NCI-H774 (cell line): ENCODE measurements at regions not wholly inside any gene's neighbourhood (a gene's known extent, or its start where the extent isn't known, plus 50 kb on each side); places are given as distances from the start of the nearest gene placed in this dataset.

ENCODE experiments used
- DNase-seq: peaks from one replicate; lab custom pipeline; 2025; lab: John Stamatoyannopoulos, UW

GRCh38 chr20:8935878-8936277 is 133.0 kb upstream of the PLCB4 start:
- no peak for DNase-seq

- no peak for DNase-seq
Observed at GRCh38 chr20:8938532-8938931, 130.4 kb upstream of the PLCB4 start.

DNA sequence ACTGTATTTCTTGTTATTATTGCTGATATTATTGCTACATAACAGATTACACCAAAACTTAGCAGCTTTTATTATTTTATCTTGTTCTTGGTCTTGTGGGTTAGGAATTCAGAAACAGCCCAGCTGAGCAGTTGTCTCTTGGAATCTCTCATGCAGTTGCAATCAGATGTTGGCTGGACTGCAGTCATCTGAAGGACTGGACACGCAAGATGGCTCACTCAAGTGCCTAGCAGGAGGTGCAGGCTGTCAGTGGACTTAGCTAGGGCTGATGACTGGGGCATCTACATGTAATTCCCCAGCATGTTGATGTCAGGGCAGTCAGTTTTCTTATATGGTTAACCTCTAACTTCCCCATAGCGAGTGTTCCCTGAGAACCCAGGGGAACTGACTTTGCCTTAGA is 128.6 kb upstream of the PLCB4 start:
- DNase-seq = no peak

GRCh38 chr20:8943631-8944030 is 125.3 kb upstream of the PLCB4 start:
- no peak for DNase-seq

DNA sequence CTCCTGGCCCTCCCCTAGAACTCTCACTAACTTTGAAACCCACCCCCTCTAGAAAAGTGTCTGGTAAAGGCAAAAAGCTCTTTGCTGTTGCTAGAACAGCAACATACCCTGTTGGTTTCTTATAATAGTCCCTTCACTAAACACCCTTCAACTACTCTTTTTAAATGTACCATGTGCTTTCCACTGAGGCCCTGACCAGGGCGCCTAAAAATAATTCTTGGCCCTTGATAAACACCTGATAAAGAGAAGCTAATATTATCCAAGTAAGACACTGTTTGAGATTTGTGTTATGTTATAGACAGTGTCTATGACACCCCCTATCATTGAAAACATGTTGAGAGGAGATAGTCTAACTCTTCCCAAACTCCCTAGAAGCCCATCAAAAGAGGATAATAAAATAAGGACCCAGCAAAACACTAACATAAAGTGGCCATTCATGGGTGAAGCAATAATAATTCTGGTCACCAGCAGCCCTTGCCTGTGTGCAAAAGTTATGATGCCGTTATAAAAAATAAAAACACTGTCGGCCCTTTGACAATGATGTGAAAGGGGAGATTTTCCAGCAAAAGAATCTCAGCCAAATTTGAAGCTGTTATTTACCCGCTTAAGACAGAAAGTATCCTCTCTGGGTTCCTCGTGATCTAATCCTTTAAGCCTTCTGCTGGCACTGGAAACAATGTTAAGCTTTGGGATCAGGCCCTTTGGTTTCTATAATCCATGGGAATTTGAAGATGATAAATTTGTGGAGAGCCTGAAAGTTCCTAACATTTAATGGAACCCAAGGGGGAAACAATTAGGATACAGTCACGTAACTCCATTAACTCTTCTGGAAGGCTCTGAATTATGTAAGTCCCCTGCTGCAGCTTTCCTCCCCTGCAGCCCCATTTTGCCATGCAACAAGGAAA is 122.6 kb upstream of the PLCB4 start:
- DNase-seq = no peak

DNA sequence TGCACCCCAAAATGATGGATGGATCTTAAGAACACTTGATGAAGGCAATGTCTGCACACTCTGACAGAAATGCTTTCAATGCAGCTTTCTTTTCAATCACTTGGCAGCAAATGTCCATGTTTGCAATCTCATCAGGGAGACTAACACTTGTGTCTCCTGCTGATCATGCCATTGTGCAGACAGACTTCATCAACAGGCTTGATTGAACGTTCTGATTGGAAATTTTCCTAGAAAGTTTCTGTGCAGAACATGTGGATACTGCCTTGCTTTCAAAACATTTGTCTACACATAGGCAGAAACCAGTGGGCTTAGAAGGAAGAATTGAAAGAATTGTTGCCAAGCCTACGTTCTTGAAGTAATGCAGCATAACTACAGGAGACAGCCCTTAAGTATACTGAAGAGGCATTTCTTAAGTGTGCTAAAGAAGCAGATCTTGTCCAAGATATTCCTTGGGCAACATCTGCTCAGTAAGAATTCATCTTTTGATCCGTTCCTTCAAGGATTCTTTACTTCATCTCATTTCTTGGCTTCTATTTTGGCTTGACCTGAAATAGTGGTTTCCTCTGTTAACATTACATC is 120.4 kb upstream of the PLCB4 start:
- DNase-seq = no peak

DNA sequence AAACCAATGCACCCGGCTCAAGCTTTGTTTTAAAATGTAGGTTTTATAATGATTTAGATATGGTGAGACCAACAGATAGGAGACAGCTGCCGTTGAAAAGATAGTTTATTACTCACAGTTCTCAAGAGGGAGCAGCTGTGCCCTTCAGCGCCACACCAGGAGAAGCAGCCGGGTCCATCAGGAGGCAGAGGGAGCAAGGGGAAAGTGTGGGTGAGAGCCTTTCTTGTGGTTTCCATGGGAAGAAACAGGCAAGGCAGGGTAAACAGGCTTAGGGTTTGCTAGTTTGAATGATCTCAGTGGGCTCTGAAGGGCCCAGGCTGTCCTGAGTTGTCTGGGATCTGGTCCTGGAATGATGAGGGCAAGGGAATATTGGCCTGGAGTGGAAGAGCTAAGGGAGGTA is 117.7 kb upstream of the PLCB4 start:
- DNase-seq = no peak

GRCh38 chr20:8952721-8953120 is 116.2 kb upstream of the PLCB4 start:
- DNase-seq = no peak

- no peak for DNase-seq
Observed at GRCh38 chr20:8953300-8953699, 115.6 kb upstream of the PLCB4 start.

DNA sequence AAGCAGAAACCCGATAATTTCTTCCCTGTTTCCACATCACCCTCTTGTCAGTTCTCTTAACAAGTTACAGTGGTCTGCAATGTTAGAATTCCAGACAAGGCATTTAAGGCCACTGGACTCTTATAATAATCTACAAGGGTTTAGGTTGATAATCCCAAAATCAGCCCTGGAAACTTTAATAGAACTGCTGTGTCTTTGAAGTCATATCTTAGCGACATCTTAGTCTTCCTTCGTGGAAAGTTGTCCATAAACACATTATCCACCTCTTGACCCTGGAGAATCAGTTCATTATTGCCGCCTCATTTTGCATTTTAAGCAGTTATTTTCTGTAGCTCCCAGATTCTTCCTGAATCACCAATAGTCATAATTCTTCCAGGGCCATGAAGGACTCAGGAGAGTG is 108.6 kb upstream of the PLCB4 start:
- no peak for DNase-seq

DNA sequence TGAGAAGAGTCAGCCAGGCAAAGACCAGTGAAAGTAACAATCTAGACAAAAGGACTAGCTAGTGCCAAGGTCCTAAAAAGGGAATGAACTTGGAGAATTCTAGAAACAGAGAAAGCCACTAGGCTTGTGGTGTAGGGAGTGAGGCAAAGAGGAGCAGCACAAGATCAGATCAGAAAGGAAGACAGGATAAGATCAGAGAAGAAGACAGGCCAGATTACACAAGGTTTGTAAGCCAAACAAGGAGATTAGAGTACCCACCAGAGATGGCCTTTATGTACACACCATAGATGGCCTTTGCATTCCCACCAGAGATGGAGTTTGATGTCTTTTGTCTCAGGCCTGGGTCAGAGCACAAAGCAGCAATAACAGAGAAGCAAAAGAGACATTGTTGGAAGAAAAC is 105.6 kb upstream of the PLCB4 start:
- DNase-seq = no peak

- DNase-seq = no peak
Observed at GRCh38 chr20:8964959-8965562, 103.8 kb upstream of the PLCB4 start.

GRCh38 chr20:8967641-8968245 is 101.1 kb upstream of the PLCB4 start:
- DNase-seq = no peak

DNA sequence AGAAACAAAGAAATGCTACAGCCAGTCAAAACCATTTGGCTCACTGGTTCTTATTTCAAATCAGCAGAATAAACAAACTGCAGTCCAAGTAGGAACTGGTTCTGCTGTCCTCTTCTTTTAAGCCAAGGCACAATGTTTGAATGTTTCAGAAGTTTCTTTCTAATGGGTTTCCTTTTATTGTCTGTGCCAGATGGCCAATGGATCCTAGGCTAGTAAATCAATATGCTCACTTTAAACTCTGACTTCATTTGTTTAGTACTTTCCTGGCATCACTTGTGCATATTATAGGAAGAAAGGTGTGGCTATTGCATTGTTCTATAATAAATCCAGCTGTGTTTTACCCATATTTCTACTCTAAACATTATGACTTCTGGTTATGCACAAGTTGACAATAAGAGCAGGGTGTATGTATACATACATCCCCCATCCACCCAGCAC is 99.7 kb upstream of the PLCB4 start:
- DNase-seq = no peak

GRCh38 chr20:8971669-8972316 is 97.1 kb upstream of the PLCB4 start:
- DNase-seq = no peak

DNA sequence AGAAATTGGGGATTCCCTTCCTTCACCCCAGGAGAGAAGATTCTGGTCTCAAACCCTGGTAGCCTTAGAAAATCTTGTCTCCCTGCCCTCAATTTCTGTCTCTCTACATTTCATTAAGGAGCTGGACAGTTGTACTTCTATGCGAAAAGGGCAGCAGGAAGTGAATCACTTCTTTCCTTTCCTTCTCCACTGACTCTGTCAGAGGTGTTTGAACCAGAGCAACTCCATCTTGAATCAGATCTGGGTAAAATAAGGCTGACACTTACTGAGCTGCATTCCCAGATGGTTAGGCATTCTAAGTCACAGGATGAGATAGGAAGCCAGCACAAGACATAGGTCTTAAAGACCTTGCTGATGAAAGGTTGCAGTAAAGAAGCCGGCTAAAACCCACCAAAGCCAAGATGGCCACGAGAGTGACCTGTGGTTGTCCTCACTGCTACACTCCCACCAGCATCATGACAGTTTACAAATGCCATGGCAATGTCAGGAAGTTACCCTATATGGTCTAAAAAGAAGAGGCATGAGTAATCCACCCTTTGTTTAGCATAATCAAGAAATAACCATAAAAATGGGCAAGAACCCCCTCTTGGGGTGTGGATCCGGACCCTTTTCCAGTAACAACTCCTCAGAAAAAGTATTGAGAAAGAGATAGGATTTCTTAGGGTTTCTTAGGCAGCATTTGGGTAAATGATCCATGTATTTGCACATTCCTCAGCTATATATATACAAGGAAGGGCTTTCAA is 95.8 kb upstream of the PLCB4 start:
- DNase-seq = no peak

- no peak for DNase-seq
Observed at GRCh38 chr20:8974009-8974708, 94.7 kb upstream of the PLCB4 start.

- DNase-seq = no peak
Observed at GRCh38 chr20:8981482-8981881, 87.4 kb upstream of the PLCB4 start.

DNA sequence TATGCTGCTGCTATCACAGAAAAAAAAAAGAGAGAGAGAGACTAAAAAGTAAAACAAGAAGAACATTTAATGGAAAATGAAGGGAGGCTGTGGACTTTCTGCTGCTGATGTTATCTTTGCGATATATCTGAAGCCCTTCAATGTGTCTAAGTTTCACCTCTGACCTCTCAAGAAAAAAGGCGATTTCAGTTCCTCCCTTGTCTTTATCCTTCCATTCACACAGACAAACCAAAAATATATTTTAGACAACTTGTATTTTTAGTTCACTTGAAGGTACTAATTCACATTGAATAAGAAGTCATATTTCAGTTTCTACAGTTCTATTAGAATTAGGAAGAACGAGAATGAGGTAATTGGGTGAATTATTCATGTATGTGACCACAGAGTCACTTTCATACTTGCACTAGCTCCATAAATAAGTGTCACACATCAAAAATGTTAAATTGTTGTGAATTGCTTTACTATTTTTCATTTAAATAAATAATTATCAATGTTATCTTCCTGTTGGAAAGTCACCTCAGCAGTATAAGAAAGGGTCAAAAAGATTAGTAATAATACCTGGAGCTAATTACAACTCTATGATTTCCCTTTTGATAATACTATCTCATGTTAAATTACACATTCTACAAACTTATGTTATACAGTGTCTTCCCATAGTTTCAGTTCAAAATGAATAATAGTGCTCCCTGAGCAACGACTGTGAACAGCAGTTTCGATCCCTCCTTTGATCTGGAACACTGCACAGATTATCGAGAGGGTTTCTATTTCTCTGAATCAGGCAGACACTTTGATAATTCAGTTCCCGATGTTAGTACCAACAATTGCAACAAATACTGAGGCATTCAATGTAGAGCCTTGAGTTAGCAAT is 85.2 kb upstream of the PLCB4 start:
- no peak for DNase-seq

DNA sequence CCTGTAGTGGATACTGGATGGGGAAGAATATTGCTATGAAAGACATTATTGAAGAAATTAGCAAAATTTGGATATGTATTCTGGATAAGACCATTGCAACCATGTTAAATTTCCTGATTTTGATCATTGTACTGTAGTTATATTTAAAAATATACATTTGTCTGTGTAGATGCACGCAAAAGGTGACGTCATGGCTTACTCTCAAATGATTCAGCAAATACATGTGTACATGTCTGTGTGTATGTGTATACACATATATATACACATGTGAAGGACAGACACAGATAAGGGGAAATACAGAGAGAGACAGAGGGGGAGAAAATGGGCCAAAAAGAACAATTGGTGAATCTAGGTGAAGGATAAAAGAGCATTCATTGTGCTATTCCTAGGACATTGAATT is 82.3 kb upstream of the PLCB4 start:
- DNase-seq = no peak
